DOHH2 (cell line): ENCODE measurements at regions not wholly inside any gene's neighbourhood (a gene's known extent, or its start where the extent isn't known, plus 50 kb on each side); places are given as distances from the start of the nearest gene placed in this dataset.

Experiments used
- CTCF ChIP-seq: fragments of 200-600 bp; sonication (generic); IDR thresholded peaks from one replicate; pipeline ENCODE4 v1.5.1; 2014; ENCODE audit warnings: antibody characterized with exemption, mild to moderate bottlenecking, low read depth, low read length; ENCODE audit not compliant: poor library complexity, severe bottlenecking
- EZH2phosphoT487 ChIP-seq: fragments of 200-600 bp; sonication (generic); IDR thresholded peaks from 2 replicates; pipeline ENCODE4 v1.6.1; 2017; ENCODE audit warnings: borderline replicate concordance, mild to moderate bottlenecking, antibody characterized with exemption, low read length, moderate library complexity, mixed read lengths

DNA sequence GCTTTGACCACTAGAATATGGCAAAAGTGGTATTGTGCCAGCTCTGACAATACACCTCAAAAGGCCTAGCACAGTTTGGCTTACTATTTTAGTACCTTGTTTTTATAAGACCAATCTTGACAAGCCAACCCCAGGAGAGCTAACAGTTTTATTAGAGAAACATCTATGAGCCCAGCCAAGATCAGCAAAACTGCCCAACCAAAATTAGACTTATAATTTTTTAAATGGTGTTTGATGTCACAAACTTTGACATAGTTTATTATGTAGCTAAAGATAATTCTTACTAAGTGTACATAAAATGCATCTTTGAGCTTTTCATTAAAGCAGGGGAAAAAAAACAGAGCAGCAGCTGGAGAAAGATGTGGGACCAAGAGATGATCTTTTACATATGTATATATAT lies 537.5 kb downstream of the ZPLD1 start:
- TF ChIP-seq CTCF: no peak
- TF ChIP-seq EZH2phosphoT487: no peak
